OCI-LY7 (cell line): ENCODE measurements at regions not wholly inside any gene's neighbourhood (a gene's known extent, or its start where the extent isn't known, plus 50 kb on each side); places are given as distances from the start of the nearest gene placed in this dataset.
A peak's percentile ranks its signal among the peaks of the same experiment; 100 is the strongest.

Experiments used
- BruUV-seq: library from RNA; stranded (reverse); fragments of 400-500 nt; replicated peaks from 2 replicates; lab custom pipeline; 2021; lab: Mats Ljungman, UMichigan
- CTCF ChIA-PET: fragments of 300-600 bp; sonication (Branson Sonifier 250); formaldehyde crosslinking; loops from one replicate; lab custom pipeline; 2022; ENCODE audit warnings: antibody characterized with exemption; ENCODE audit not compliant: unreplicated experiment; lab: Charles Lee
- POLR2A ChIA-PET: fragments of 300-600 bp; sonication (Branson Sonifier 250); formaldehyde crosslinking; loops from one replicate; lab custom pipeline; 2022; ENCODE audit warnings: antibody characterized with exemption; lab: Charles Lee
- DNase-seq: peaks from one replicate; pipeline ENCODE4 v3.0.0-alpha.2; 2015; ENCODE audit warnings: low spot score
- H2AFZ ChIP-seq: fragments of 200-600 bp; sonication (generic), shearing (Covaris generic); 2 replicates; pipeline ENCODE4 v1.6.1; 2014; ENCODE audit warnings: mild to moderate bottlenecking, antibody characterized with exemption, low read length, moderate library complexity
- H3K27ac ChIP-seq: fragments of 200-600 bp; sonication (generic); 2 replicates; pipeline ENCODE4 v1.5.1; 2014; ENCODE audit warnings: mixed run types, low read depth, mild to moderate bottlenecking, moderate library complexity, low read length, inconsistent platforms; ENCODE audit not compliant: poor library complexity, severe bottlenecking
- H3K36me3 ChIP-seq: fragments of 200-600 bp; sonication (generic); 2 replicates; pipeline ENCODE4 v1.6.1; 2014; ENCODE audit warnings: mild to moderate bottlenecking, antibody characterized with exemption, low read length, moderate library complexity, mixed read lengths; ENCODE audit not compliant: insufficient read depth
- H3K4me1 ChIP-seq: fragments of 200-600 bp; sonication (generic); 2 replicates; pipeline ENCODE4 v1.5.1; 2014; ENCODE audit warnings: mild to moderate bottlenecking, low read length; ENCODE audit not compliant: insufficient read depth, poor library complexity, severe bottlenecking
- H3K4me2 ChIP-seq: fragments of 200-600 bp; sonication (generic); 2 replicates; pipeline ENCODE4 v1.6.1; 2014; ENCODE audit warnings: mild to moderate bottlenecking, low read length
- H3K4me3 ChIP-seq: fragments of 200-600 bp; sonication (generic); 2 replicates; pipeline ENCODE4 v1.5.1; 2014; ENCODE audit warnings: mild to moderate bottlenecking, low read depth, low read length; ENCODE audit not compliant: poor library complexity, severe bottlenecking
- H3K79me2 ChIP-seq: fragments of 200-600 bp; sonication (generic); 2 replicates; pipeline ENCODE4 v1.6.1; 2016; ENCODE audit warnings: low read depth, mild to moderate bottlenecking, low read length, moderate library complexity, mixed read lengths; ENCODE audit not compliant: insufficient read depth
- H3K9me2 ChIP-seq: fragments of 200-600 bp; sonication (generic); 2 replicates; pipeline ENCODE4 v1.6.1; 2016; ENCODE audit warnings: mild to moderate bottlenecking, low read length, mixed read lengths; ENCODE audit not compliant: insufficient read depth
- H3K9me3 ChIP-seq: fragments of 200-600 bp; sonication (generic); 2 replicates; pipeline ENCODE4 v1.6.1; 2014; ENCODE audit warnings: mild to moderate bottlenecking, mixed run types, low read length, mixed read lengths
- H4K20me1 ChIP-seq: fragments of 200-600 bp; sonication (generic); 2 replicates; pipeline ENCODE4 v1.6.1; 2014; ENCODE audit warnings: mild to moderate bottlenecking, antibody characterized with exemption, low read length, moderate library complexity, mixed read lengths; ENCODE audit not compliant: insufficient read depth
- CTCF ChIP-seq: fragments of 200-600 bp; sonication (generic); conservative IDR thresholded peaks from 2 replicates; pipeline ENCODE4 v1.5.1; 2014; ENCODE audit warnings: mild to moderate bottlenecking, antibody characterized with exemption, low read length, moderate library complexity, mixed read lengths
- EZH2phosphoT487 ChIP-seq: fragments of 200-600 bp; sonication (generic); IDR thresholded peaks from 2 replicates; pipeline ENCODE4 v1.6.1; 2018; ENCODE audit warnings: low read depth, borderline replicate concordance, mild to moderate bottlenecking, mixed run types, antibody characterized with exemption, low read length, moderate library complexity, mixed read lengths
- intact Hi-C: fragments of 100-400 bp; cut with micrococcal nuclease; formaldehyde crosslinking; loops from one replicate; pipeline ENCODE4 v1.10.0; 2022; ENCODE audit not compliant: unreplicated experiment

GRCh38 chr16:85445064-85445778 is 167.9 kb upstream of the GSE1 start:
- Histone ChIP-seq H3K79me2 (no peaks in the 10 kb centered on the region), H2AFZ (peak overlapping the region; percentile 52; the same call in 1 of the 2 replicates), H3K9me3 (no peaks in the 10 kb centered on the region), H3K4me2 (peak overlapping the region; percentile 64), H3K36me3 (no peaks in the 10 kb centered on the region), H3K4me3 (peak overlapping the region; percentile 6), H3K9me2 (no peaks in the 10 kb centered on the region), H4K20me1 (no peaks in the 10 kb centered on the region), H3K4me1 (peaks cover 61% of the 10 kb centered on the region), H3K27ac (peak overlapping the region; percentile 46)
- POLR2A ChIA-PET = interaction anchor here (0.6 to 1.1 kb wide), 2 partner anchors 184 to 580 kb away, joined by 3 read pairs; no protein-coding TSS in a partner anchor
- no TSS peak for BruUV-seq
- peak; percentile 80 for DNase-seq
- intact Hi-C loops = loop anchor here (5.0 kb wide), 2 partner anchors 112 to 133 kb away; no protein-coding TSS in a partner anchor
- TF ChIP-seq CTCF = peak; percentile 53; the same call in 1 of the 2 replicates
- no peak for TF ChIP-seq EZH2phosphoT487
- CTCF ChIA-PET = interaction anchor here (0.9 to 3.2 kb wide), 5 partner anchors 11 to 171 kb away, joined by 3 to 16 read pairs (median 4); no protein-coding TSS in a partner anchor

GRCh38 chr16:85445779-85446222 is 167.3 kb upstream of the GSE1 start:
- no peak for DNase-seq
- Histone ChIP-seq H3K4me2 (peak overlapping the region; percentile 64), H3K4me1 (peaks cover 61% of the 10 kb centered on the region), H4K20me1 (no peaks in the 10 kb centered on the region), H3K79me2 (no peaks in the 10 kb centered on the region), H3K9me2 (no peaks in the 10 kb centered on the region), H3K36me3 (no peaks in the 10 kb centered on the region), H3K27ac (peak overlapping the region; percentile 46), H2AFZ (no peak overlapping the region), H3K4me3 (no peak overlapping the region), H3K9me3 (no peaks in the 10 kb centered on the region)
- BruUV-seq = no TSS peak
- TF ChIP-seq CTCF (no peak), EZH2phosphoT487 (no peak)
- intact Hi-C loops = loop anchor here (5.0 kb wide), 2 partner anchors 112 to 134 kb away; no protein-coding TSS in a partner anchor
- CTCF ChIA-PET = interaction anchor here (0.6 to 3.2 kb wide), 4 partner anchors 10 to 787 kb away, joined by 3 to 16 read pairs (median 4); no protein-coding TSS in a partner anchor
- POLR2A ChIA-PET = interaction anchor here (0.6 to 1.1 kb wide), 2 partner anchors 184 to 580 kb away, joined by 3 read pairs; no protein-coding TSS in a partner anchor
